Neural progenitor cell (in vitro differentiated cells): ENCODE measurements at regions not wholly inside any gene's neighbourhood (a gene's known extent, or its start where the extent isn't known, plus 50 kb on each side); places are given as distances from the start of the nearest gene placed in this dataset.

Experiments
- DNase-seq: peaks from one replicate; pipeline ENCODE4 v3.0.0-alpha.2; 2016; ENCODE audit warnings: low spot score
- H2AFZ ChIP-seq: fragments of 200-600 bp; sonication (generic); replicated peaks from 2 replicates; pipeline ENCODE4 v1.6.1; 2016; ENCODE audit warnings: antibody characterized with exemption
- H3F3A ChIP-seq: fragments of 200-600 bp; sonication (generic); 2 replicates; pipeline ENCODE4 v1.6.1; 2016; ENCODE audit warnings: antibody characterized with exemption, low read depth
- H3K27ac ChIP-seq: fragments of 200-600 bp; sonication (generic); 2 replicates; pipeline ENCODE4 v1.5.1; 2016; ENCODE audit warnings: mild to moderate bottlenecking
- H3K27me3 ChIP-seq: fragments of 200-600 bp; sonication (generic); 2 replicates; pipeline ENCODE4 v1.6.1; 2016; ENCODE audit warnings: mild to moderate bottlenecking, moderate library complexity
- H3K36me3 ChIP-seq: fragments of 200-600 bp; sonication (generic); 2 replicates; pipeline ENCODE4 v1.5.1; 2016
- H3K4me1 ChIP-seq: fragments of 200-600 bp; sonication (generic); 2 replicates; pipeline ENCODE4 v1.6.1; 2016; ENCODE audit warnings: mixed run types
- H3K4me2 ChIP-seq: fragments of 200-600 bp; sonication (generic); 2 replicates; pipeline ENCODE4 v1.6.1; 2016
- H3K4me3 ChIP-seq: fragments of 200-600 bp; sonication (generic); 2 replicates; pipeline ENCODE4 v1.5.1; 2016
- H3K79me2 ChIP-seq: fragments of 200-600 bp; sonication (generic); 2 replicates; pipeline ENCODE4 v1.6.1; 2016; ENCODE audit warnings: low read depth
- H3K9ac ChIP-seq: fragments of 200-600 bp; sonication (generic); 2 replicates; pipeline ENCODE4 v1.6.1; 2016
- H3K9me3 ChIP-seq: fragments of 200-600 bp; sonication (generic); 2 replicates; pipeline ENCODE4 v1.5.1; 2016; ENCODE audit warnings: low read depth
- H4K20me1 ChIP-seq: fragments of 200-600 bp; sonication (generic); 2 replicates; pipeline ENCODE4 v1.6.1; 2016; ENCODE audit warnings: low read depth
- H3K27ac Mint-ChIP-seq: 3 replicates; pipeline ENCODE4 v1.8.0; 2021; ENCODE audit warnings: mixed read lengths
- H3K27me3 Mint-ChIP-seq: 2 replicates; pipeline ENCODE4 v1.8.0; 2022; ENCODE audit warnings: low read depth, mild to moderate bottlenecking, inconsistent platforms, moderate library complexity, mixed read lengths; ENCODE audit not compliant: insufficient read depth
- H3K36me3 Mint-ChIP-seq: 3 replicates; pipeline ENCODE4 v1.8.0; 2021; ENCODE audit warnings: mixed read lengths
- H3K4me1 Mint-ChIP-seq: 3 replicates; pipeline ENCODE4 v1.8.0; 2021; ENCODE audit warnings: mixed read lengths
- H3K4me3 Mint-ChIP-seq: 3 replicates; pipeline ENCODE4 v1.8.0; 2021; ENCODE audit warnings: mild to moderate bottlenecking, moderate library complexity, mixed read lengths
- H3K9me3 Mint-ChIP-seq: 3 replicates; pipeline ENCODE4 v1.8.0; 2020; ENCODE audit warnings: mixed read lengths
- CTCF ChIP-seq: fragments of 200-600 bp; sonication (generic); IDR thresholded peaks from 2 replicates; pipeline ENCODE4 v1.5.1; 2017; ENCODE audit warnings: antibody characterized with exemption, mild to moderate bottlenecking
- EZH2 ChIP-seq: fragments of 200-600 bp; sonication (generic); IDR thresholded peaks from 2 replicates; pipeline ENCODE4 v1.6.1; 2017; ENCODE audit warnings: antibody characterized with exemption, mild to moderate bottlenecking, moderate library complexity
- EZH2phosphoT487 ChIP-seq: fragments of 200-600 bp; sonication (generic); IDR thresholded peaks from 2 replicates; pipeline ENCODE4 v1.6.1; 2017; ENCODE audit warnings: antibody characterized with exemption

DNA sequence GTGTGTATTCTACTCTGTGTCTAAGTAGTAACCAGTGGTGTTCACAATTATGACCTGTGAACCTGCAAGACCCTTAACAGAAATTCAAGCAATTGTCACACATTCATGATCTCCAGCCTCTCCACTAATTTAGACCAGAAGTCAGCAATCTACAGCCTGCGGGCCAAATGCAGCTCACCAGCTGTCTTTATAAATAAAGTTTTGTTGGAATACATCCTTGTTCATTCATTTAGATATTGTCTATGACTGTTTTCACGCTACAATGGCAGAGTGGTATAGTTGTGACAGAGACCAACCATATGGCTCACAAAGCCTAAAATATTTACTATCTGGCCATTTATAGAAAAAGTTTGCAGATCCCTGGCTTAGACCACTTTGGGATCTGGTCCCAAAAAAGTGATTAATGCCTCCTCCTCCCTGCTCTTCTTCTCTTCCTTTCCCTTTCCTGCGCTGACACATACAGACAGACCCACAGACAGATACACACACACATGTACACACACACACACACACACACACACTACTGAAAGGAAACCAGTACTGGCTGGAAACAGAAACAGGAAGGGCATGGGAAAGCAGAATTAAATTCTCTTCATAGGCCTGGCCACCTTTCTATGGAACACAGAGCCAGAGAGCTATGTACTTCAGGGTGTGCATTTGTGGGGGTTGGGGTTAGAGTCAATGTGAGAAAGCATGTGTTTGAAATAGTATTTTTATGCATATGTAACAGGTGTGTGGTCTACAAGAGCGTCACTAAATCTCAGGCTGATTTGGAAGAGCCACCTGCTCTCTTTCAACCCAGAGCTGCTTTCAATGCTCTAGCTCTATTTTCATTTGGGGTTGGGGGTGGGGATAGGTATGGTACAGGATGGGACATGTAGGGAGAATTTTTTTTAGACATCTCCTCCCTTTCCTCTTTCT is 49.7 kb upstream of the TMEM164 start:
- Mint-ChIP-seq H3K27ac (no peak overlapping the region), H3K36me3 (no peaks in the 10 kb centered on the region), H3K4me1 (no peaks in the 10 kb centered on the region), H3K27me3 (no peaks in the 10 kb centered on the region), H3K4me3 (no peak overlapping the region), H3K9me3 (peaks cover 4% of the 10 kb centered on the region)
- Histone ChIP-seq H3K9me3 (no peaks in the 10 kb centered on the region), H3K4me1 (no peaks in the 10 kb centered on the region), H2AFZ (no peak overlapping the region), H3K36me3 (no peaks in the 10 kb centered on the region), H3K4me3 (no peak overlapping the region), H3K27me3 (no peaks in the 10 kb centered on the region), H3K27ac (no peak overlapping the region), H4K20me1 (no peaks in the 10 kb centered on the region), H3K79me2 (no peaks in the 10 kb centered on the region), H3K4me2 (no peak overlapping the region), H3F3A (no peaks in the 10 kb centered on the region), H3K9ac (no peak overlapping the region)
- no peak for DNase-seq
- no peak for TF ChIP-seq EZH2phosphoT487
- no peak for TF ChIP-seq CTCF
- no peak for TF ChIP-seq EZH2
